ENCODE measurements at regions not wholly inside any gene's neighbourhood (a gene's known extent, or its start where the extent isn't known, plus 50 kb on each side); places are given as distances from the start of the nearest gene placed in this dataset.
A peak's percentile ranks its signal among the peaks of the same experiment; 100 is the strongest.

DNA sequence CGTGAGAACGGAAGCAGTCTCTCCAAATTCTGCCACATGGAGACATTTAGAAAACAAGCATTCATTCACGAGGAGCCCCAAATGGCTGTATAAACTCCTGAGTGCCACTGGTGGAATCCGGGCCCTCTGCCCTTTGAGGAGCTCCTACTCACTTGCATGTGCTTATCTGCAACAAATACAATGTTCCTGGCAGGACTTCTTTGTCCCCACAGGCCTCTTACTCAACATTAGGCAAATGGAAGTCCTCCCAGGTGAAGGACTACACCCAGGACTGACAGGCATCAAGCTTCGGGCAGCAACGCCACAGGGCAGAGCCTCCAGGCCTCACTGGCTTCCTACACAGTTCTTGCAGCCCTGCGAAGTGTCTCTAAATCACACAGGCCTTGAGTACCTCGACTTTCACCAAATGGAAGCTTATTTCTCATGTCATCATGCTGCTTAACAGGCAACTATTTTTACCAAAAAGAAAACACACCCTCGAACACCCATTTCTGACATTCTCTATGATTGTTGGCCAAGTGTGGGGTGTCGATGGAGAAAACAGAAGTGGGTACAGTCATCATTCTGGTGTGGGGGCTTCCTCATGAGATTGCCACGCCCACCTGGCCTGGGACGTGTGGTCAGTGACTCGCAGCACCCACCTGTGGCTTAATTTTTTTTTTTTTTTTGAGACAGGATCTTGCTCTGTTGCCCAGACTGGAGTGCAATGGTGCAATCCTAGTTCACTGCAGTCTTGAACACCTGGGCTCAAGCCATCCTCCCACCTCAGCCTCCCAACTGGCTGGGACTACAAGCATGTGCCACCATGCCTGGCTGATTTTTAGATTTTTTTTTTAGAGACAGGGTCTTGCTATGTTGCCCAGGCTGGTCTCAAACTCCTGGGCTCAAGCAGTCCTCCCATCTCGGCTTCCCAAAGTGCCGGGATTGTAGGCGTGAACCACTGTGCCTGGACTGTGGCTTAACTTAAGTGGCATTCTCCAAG is 186.8 kb upstream of the GLI2 start:
- no peak for DNase-seq
- no peak overlapping the region for H3K27ac Mint-ChIP-seq

DNA sequence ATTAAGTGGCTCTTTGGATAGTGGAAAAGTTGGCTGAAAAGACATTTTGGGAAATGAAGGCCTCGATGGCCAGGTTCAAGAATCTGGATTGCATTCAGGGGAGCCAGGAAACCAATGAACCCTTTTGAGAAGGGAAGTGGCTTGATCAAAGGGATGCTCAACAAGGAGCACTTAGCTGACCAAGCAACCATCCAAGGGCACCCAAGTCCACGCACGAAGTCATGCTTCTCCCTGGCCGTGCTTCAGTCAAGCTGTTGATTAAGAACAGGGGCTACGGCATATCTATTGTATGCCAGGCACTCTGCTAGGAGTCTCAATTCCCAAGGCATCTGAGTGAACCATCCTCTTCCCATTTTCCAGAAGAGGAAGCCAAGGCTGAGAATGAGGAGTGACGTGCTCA is 185.8 kb upstream of the GLI2 start:
- H3K27me3 Mint-ChIP-seq: peaks cover 20% of the 10 kb centered on the region

More for the DNA sequence above, 186.8 kb upstream of the GLI2 start:
- Mint-ChIP-seq H3K4me3 (no peak overlapping the region), H3K9me3 (no peaks in the 10 kb centered on the region), H3K36me3 (no peaks in the 10 kb centered on the region), H3K4me1 (peaks cover 2% of the 10 kb centered on the region), H3K27me3 (peaks cover 14% of the 10 kb centered on the region)

GRCh38 chr2:120550282-120550681 is 185.4 kb upstream of the GLI2 start:
- DNase-seq: no peak
- Mint-ChIP-seq H3K9me3 (no peaks in the 10 kb centered on the region), H3K36me3 (no peaks in the 10 kb centered on the region), H3K27ac (no peak overlapping the region), H3K4me1 (peaks cover 2% of the 10 kb centered on the region), H3K4me3 (no peak overlapping the region), H3K27me3 (peaks cover 20% of the 10 kb centered on the region)

More for the DNA sequence above, 185.8 kb upstream of the GLI2 start:
- no peak for DNase-seq
- Mint-ChIP-seq H3K36me3 (no peaks in the 10 kb centered on the region), H3K4me3 (no peak overlapping the region), H3K27ac (no peak overlapping the region), H3K4me1 (peaks cover 2% of the 10 kb centered on the region), H3K9me3 (no peaks in the 10 kb centered on the region)

GRCh38 chr2:120550893-120551446 is 184.7 kb upstream of the GLI2 start:
- Mint-ChIP-seq H3K4me3 (no peak overlapping the region), H3K36me3 (no peaks in the 10 kb centered on the region), H3K4me1 (peaks cover 2% of the 10 kb centered on the region), H3K27ac (no peak overlapping the region), H3K27me3 (peaks cover 20% of the 10 kb centered on the region), H3K9me3 (no peaks in the 10 kb centered on the region)
- DNase-seq: no peak

- Mint-ChIP-seq H3K4me3 (no peak overlapping the region), H3K9me3 (no peaks in the 10 kb centered on the region), H3K27me3 (peaks cover 20% of the 10 kb centered on the region), H3K4me1 (peaks cover 2% of the 10 kb centered on the region), H3K27ac (no peak overlapping the region), H3K36me3 (no peaks in the 10 kb centered on the region)
- no peak for DNase-seq
These were observed 184.1 kb upstream of the GLI2 start for GRCh38 chr2:120551522-120551921.

- peaks cover 20% of the 10 kb centered on the region for H3K27me3 Mint-ChIP-seq
- no peak for DNase-seq
- no peaks in the 10 kb centered on the region for H3K36me3 Mint-ChIP-seq
- H3K27ac Mint-ChIP-seq: no peak overlapping the region
- H3K9me3 Mint-ChIP-seq: no peaks in the 10 kb centered on the region
- no peak overlapping the region for H3K4me3 Mint-ChIP-seq
- peaks cover 2% of the 10 kb centered on the region for H3K4me1 Mint-ChIP-seq
These were observed 183.6 kb upstream of the GLI2 start for GRCh38 chr2:120552079-120552478.

GRCh38 chr2:120552800-120553481 is 182.7 kb upstream of the GLI2 start:
- peak; percentile 51 for DNase-seq
- no peaks in the 10 kb centered on the region for H3K36me3 Mint-ChIP-seq
- H3K27ac Mint-ChIP-seq: no peak overlapping the region
- H3K9me3 Mint-ChIP-seq: no peaks in the 10 kb centered on the region
- H3K4me1 Mint-ChIP-seq: peaks cover 2% of the 10 kb centered on the region
- H3K27me3 Mint-ChIP-seq: peaks cover 20% of the 10 kb centered on the region
- no peak overlapping the region for H3K4me3 Mint-ChIP-seq

- Mint-ChIP-seq H3K9me3 (no peaks in the 10 kb centered on the region), H3K27ac (no peak overlapping the region), H3K4me1 (peaks cover 2% of the 10 kb centered on the region), H3K4me3 (no peak overlapping the region), H3K36me3 (no peaks in the 10 kb centered on the region), H3K27me3 (peaks cover 20% of the 10 kb centered on the region)
- no peak for DNase-seq
These were observed 181.0 kb upstream of the GLI2 start for GRCh38 chr2:120554625-120555032.

GRCh38 chr2:120555092-120555491 is 180.6 kb upstream of the GLI2 start:
- DNase-seq: no peak
- Mint-ChIP-seq H3K27ac (no peak overlapping the region), H3K27me3 (peaks cover 20% of the 10 kb centered on the region), H3K4me3 (no peak overlapping the region), H3K4me1 (peaks cover 2% of the 10 kb centered on the region), H3K36me3 (no peaks in the 10 kb centered on the region), H3K9me3 (no peaks in the 10 kb centered on the region)

- H3K27ac Mint-ChIP-seq: no peak overlapping the region
- no peak overlapping the region for H3K4me3 Mint-ChIP-seq
- no peaks in the 10 kb centered on the region for H3K9me3 Mint-ChIP-seq
- DNase-seq: no peak
- H3K36me3 Mint-ChIP-seq: no peaks in the 10 kb centered on the region
- peaks cover 20% of the 10 kb centered on the region for H3K27me3 Mint-ChIP-seq
- H3K4me1 Mint-ChIP-seq: peaks cover 2% of the 10 kb centered on the region
These were observed 178.8 kb upstream of the GLI2 start for GRCh38 chr2:120556911-120557310.

GRCh38 chr2:120558847-120559246 is 176.8 kb upstream of the GLI2 start:
- no peaks in the 10 kb centered on the region for H3K4me1 Mint-ChIP-seq
- no peak overlapping the region for H3K27ac Mint-ChIP-seq
- H3K27me3 Mint-ChIP-seq: peaks cover 6% of the 10 kb centered on the region
- DNase-seq: no peak
- no peak overlapping the region for H3K4me3 Mint-ChIP-seq
- no peaks in the 10 kb centered on the region for H3K36me3 Mint-ChIP-seq
- H3K9me3 Mint-ChIP-seq: no peaks in the 10 kb centered on the region

GRCh38 chr2:120559401-120559800 is 176.3 kb upstream of the GLI2 start:
- no peak for DNase-seq
- Mint-ChIP-seq H3K27ac (no peak overlapping the region), H3K27me3 (peaks cover 4% of the 10 kb centered on the region), H3K4me3 (no peak overlapping the region), H3K4me1 (no peaks in the 10 kb centered on the region), H3K36me3 (no peaks in the 10 kb centered on the region), H3K9me3 (no peaks in the 10 kb centered on the region)

GRCh38 chr2:120560330-120560729 is 175.3 kb upstream of the GLI2 start:
- Mint-ChIP-seq H3K4me3 (no peak overlapping the region), H3K36me3 (no peaks in the 10 kb centered on the region), H3K27me3 (no peaks in the 10 kb centered on the region), H3K4me1 (no peaks in the 10 kb centered on the region), H3K9me3 (no peaks in the 10 kb centered on the region), H3K27ac (no peak overlapping the region)
- DNase-seq: no peak

GRCh38 chr2:120561379-120562035 is 174.2 kb upstream of the GLI2 start:
- no peaks in the 10 kb centered on the region for H3K36me3 Mint-ChIP-seq

More at GRCh38 chr2:120561379-120562035, 174.2 kb upstream of the GLI2 start:
- Mint-ChIP-seq H3K9me3 (no peaks in the 10 kb centered on the region), H3K4me3 (no peak overlapping the region), H3K4me1 (no peaks in the 10 kb centered on the region), H3K27me3 (no peaks in the 10 kb centered on the region), H3K27ac (no peak overlapping the region)
- no peak for DNase-seq

Data from activated naive CD8-positive, alpha-beta T cell treated with anti-CD3 and anti-CD28 coated beads for 36 hours (primary cell).